Panc1 (cell line): ENCODE measurements at regions not wholly inside any gene's neighbourhood (a gene's known extent, or its start where the extent isn't known, plus 50 kb on each side); places are given as distances from the start of the nearest gene placed in this dataset.

Experiments
- ATAC-seq: fragments of 200-7000 bp; cut with Tn5 transposase; 2 replicates; pipeline ENCODE4 v1.9.1; 2020; ENCODE audit warnings: mild to moderate bottlenecking, moderate library complexity
- BruUV-seq: library from RNA; stranded (reverse); fragments of 400-500 nt; replicated peaks from 2 replicates; lab custom pipeline; 2021; lab: Mats Ljungman, UMichigan
- CTCF ChIA-PET: fragments of 300-600 bp; sonication (Branson Sonifier 250); formaldehyde crosslinking; loops from one replicate; lab custom pipeline; 2022; ENCODE audit warnings: antibody characterized with exemption; lab: Charles Lee
- POLR2A ChIA-PET: fragments of 300-600 bp; sonication (Branson Sonifier 250); formaldehyde crosslinking; loops from one replicate; lab custom pipeline; 2022; ENCODE audit warnings: antibody characterized with exemption; lab: Charles Lee
- DNase-seq: peaks from one replicate; pipeline ENCODE4 v3.0.0-alpha.2; 2010; ENCODE audit warnings: low read depth, low spot score
- H3K27ac ChIP-seq: 2 replicates; pipeline ENCODE4 v1.5.1; 2011; ENCODE audit warnings: mild to moderate bottlenecking, low read length, inconsistent platforms
- H3K27me3 ChIP-seq: fragments of 200-500 bp; sonication (Bioruptor generic); 2 replicates; pipeline ENCODE4 v1.6.0; 2014; ENCODE audit warnings: low read length, inconsistent platforms; ENCODE audit not compliant: control insufficient read depth, insufficient read depth
- H3K36me3 ChIP-seq: fragments of 200-500 bp; sonication (Bioruptor generic); 2 replicates; pipeline ENCODE4 v1.5.1; 2014; ENCODE audit warnings: inconsistent platforms, mild to moderate bottlenecking, low read length, moderate library complexity; ENCODE audit not compliant: control insufficient read depth, insufficient read depth
- H3K4me1 ChIP-seq: 2 replicates; pipeline ENCODE4 v1.5.1; 2011; ENCODE audit warnings: inconsistent platforms, mild to moderate bottlenecking, low read length, moderate library complexity; ENCODE audit not compliant: control insufficient read depth, insufficient read depth
- H3K4me3 ChIP-seq, 2 experiments: 2 replicates each; pipeline ENCODE4 v1.5.1; 2011 to 2012; ENCODE audit warnings: low read depth in 2 of 2, low read length in 2 of 2, mild to moderate bottlenecking in 2 of 2, inconsistent platforms in 1 of 2, moderate library complexity in 1 of 2
- H3K9me3 ChIP-seq: fragments of 200-500 bp; sonication (Bioruptor generic); 2 replicates; pipeline ENCODE4 v1.5.1; 2014; ENCODE audit warnings: low read depth, mild to moderate bottlenecking, inconsistent platforms, low read length, moderate library complexity; ENCODE audit not compliant: control insufficient read depth, insufficient read depth
- CTCF ChIP-seq: fragments of 450-650 bp; IDR thresholded peaks from 2 replicates; pipeline ENCODE4 v1.5.1; 2017; ENCODE audit warnings: mild to moderate bottlenecking
- POLR2AphosphoS5 ChIP-seq: IDR thresholded peaks from 2 replicates; pipeline ENCODE4 v1.6.1; 2012; ENCODE audit warnings: mild to moderate bottlenecking, low read depth, low read length, moderate library complexity
- REST ChIP-seq, 2 experiments: IDR thresholded peaks; 2 replicates each; pipeline ENCODE4 v1.6.1; 2011 to 2012; ENCODE audit warnings: low read depth in 2 of 2, control low read depth in 1 of 2, low read length in 1 of 2, mild to moderate bottlenecking in 1 of 2, moderate library complexity in 1 of 2; ENCODE audit not compliant: insufficient read depth in 1 of 2
- SIN3A ChIP-seq: IDR thresholded peaks from 2 replicates; pipeline ENCODE4 v1.6.1; 2012; ENCODE audit warnings: low read depth, mild to moderate bottlenecking, low read length, moderate library complexity, borderline replicate concordance; ENCODE audit not compliant: insufficient read depth
- TCF7L2 ChIP-seq: IDR thresholded peaks from 2 replicates; pipeline ENCODE4 v1.6.1; 2011; ENCODE audit warnings: mild to moderate bottlenecking, low read depth, low read length, inconsistent platforms
- in situ Hi-C: cut with HindIII; loops from 2 replicates; pipeline ENCODE4 v1.10.0; 2016; ENCODE audit warnings: low sequenced_read_pairs, low pct_unique_long_range_greater_than_20kb
- intact Hi-C: fragments of 100-400 bp; cut with micrococcal nuclease; formaldehyde crosslinking; loops from one replicate; pipeline ENCODE4 v1.10.0; 2022; ENCODE audit not compliant: unreplicated experiment

GRCh38 chr12:131219670-131220330 is 266.1 kb downstream of the ADGRD1 start:
- ChIA-PET POLR2A (no interaction called here), CTCF (no interaction called here)
- Histone ChIP-seq H3K27me3 (peaks cover 4% of the 10 kb centered on the region; the same call in 1 of the 2 replicates), H3K9me3 (no peaks in the 10 kb centered on the region), H3K36me3 (no peaks in the 10 kb centered on the region), H3K4me3 (no peak overlapping the region), H3K4me1 (peaks cover 8% of the 10 kb centered on the region), H3K27ac (no peak overlapping the region)
- ATAC-seq = no peak
- TF ChIP-seq SIN3A = no peak
- no peak for TF ChIP-seq TCF7L2
- no peak for TF ChIP-seq POLR2AphosphoS5
- TF ChIP-seq CTCF = no peak
- TF ChIP-seq REST (IDR thresholded peaks at IDR 0.05; ENCODE audit: insufficient read depth in 1 of 2, low read depth in 2 of 2, low read length in 1 of 2) = no peak
- no peak for DNase-seq
- in situ Hi-C loops = no loop called here
- intact Hi-C loops = no loop called here
- no TSS peak for BruUV-seq

- ATAC-seq (no peak), DNase-seq (no peak)
- Histone ChIP-seq H3K4me3 (no peak overlapping the region), H3K27me3 (peaks cover 4% of the 10 kb centered on the region; the same call in 1 of the 2 replicates), H3K4me1 (peaks cover 8% of the 10 kb centered on the region), H3K36me3 (no peaks in the 10 kb centered on the region), H3K27ac (no peak overlapping the region), H3K9me3 (no peaks in the 10 kb centered on the region)
- no TSS peak for BruUV-seq
- TF ChIP-seq TCF7L2 (no peak), SIN3A (no peak), POLR2AphosphoS5 (no peak), REST (IDR thresholded peaks at IDR 0.05; ENCODE audit: insufficient read depth in 1 of 2, low read depth in 2 of 2, low read length in 1 of 2) (no peak), CTCF (no peak)
- POLR2A ChIA-PET = no interaction called here
- in situ Hi-C loops (no loop called here), intact Hi-C loops (no loop called here)
- CTCF ChIA-PET = no interaction called here
Observed at GRCh38 chr12:131220331-131220685, 266.6 kb downstream of the ADGRD1 start.
